ENCODE measurements at regions not wholly inside any gene's neighbourhood (a gene's known extent, or its start where the extent isn't known, plus 50 kb on each side); places are given as distances from the start of the nearest gene placed in this dataset.
"Not testable (repeated sequence)": the region's sequence is repeated elsewhere in the genome, so short reads cannot be mapped to it uniquely, and the experiment has no call there.

DNA sequence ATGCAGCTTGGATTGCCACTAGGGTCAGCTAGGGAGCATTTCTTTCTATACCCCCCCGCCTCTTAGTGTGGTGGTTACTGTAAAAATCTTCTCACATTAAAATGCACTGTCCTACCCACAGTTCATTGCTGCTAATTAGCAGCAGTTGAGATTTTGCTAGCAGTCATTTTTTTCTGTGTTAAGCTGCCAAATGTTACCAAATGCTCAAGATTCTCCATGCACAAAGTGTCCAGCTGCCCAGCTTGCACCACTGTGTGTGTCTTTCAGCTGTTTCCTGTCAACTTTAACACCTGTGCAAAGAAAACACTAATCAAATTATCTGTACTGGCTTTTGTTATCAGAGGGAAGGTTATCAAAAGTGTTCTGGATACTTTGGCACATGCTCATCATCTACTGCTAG is 679.3 kb downstream of the NR4A2 start:
- DNase-seq: no peak

GRCh38 chr2:155651851-155652250 is 680.7 kb downstream of the NR4A2 start:
- DNase-seq: no peak

DNA sequence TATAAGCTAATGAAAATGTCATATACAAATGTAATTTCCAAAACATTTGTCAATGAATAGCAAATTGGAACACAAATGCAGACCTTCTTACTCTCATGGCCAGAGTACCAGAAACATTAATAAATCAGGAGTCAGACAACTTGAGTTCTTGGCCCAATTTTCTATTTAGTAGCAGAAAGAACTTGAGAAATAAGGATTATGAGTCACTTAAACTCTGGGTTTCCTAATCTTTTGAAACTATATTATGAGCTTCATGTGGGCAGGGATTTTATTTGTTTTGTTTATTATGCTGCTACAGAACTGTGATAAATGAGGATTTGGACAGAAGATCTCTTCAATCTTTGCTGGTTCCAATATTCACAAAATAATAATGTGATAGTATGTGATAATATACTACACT is 686.7 kb downstream of the NR4A2 start:
- peak; percentile 10 to 27 for DNase-seq

- no peak for DNase-seq
Observed at GRCh38 chr2:155643056-155643775, 689.3 kb downstream of the NR4A2 start.

GRCh38 chr2:155633887-155634570 is 698.5 kb downstream of the NR4A2 start:
- DNase-seq: peak; percentile 35 to 65

GRCh38 chr2:155633060-155633839 is 699.3 kb downstream of the NR4A2 start:
- DNase-seq: no peak

- no peak for DNase-seq
Observed at GRCh38 chr2:155630760-155631159, 701.8 kb downstream of the NR4A2 start.

DNA sequence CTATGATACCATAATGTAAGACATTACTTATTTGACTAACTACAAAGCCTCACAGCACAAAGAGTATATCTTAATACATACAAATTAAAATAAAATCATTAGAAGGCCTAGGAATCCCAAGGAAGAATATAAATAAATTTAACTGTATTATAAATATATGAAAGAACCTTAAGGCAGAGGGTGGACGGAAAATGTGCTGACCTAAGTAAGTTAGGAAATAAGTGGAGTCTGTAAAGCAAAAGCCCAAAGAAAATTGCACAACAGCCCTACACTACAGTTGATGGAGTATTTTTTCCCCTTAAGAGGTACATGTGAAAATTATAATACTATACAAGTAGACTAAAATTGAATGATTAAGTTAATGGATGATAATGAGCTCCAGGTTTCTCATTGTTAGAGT is 710.1 kb downstream of the NR4A2 start:
- no peak for DNase-seq

DNA sequence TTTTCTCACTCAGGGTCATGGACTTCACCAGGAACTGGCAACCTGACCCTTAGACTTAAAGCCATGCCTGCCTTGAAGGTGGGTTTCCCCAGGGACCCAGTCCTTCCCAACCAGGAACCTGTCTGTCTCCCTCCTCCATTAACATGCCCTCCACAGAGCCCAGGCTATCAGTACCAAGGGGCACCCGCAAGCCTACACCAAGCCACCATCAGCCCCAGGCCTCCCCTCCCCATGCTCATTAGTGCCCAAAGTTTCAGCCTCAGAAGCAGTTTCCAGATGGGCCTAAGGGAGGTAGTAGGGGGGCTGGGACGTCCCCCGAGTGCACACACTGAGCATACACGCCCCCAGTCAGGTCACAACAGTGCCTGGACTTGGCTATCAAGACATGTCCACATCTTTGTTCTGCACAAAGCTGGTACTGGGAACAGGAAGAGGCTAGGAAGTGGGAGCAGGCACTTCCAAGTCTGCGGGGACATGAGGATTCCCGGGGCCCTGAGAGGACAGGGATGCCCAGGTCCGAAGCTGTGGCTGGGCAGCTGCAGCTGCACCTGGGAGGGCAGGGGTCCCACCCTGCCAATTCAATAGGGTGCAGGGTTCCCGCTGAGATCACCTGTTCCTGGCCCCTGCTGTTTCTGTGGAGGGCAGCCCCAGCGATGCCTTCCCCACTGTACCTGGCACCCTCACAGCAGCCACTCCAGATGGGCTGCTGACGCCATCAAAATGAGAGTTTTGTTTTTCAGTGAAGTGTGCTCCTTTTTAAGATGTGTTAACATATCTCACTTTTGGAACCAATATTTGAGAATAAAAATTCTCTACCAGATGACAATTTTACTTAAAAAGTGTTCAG is 731.4 kb downstream of the NR4A2 start:
- DNase-seq: no peak

DNA sequence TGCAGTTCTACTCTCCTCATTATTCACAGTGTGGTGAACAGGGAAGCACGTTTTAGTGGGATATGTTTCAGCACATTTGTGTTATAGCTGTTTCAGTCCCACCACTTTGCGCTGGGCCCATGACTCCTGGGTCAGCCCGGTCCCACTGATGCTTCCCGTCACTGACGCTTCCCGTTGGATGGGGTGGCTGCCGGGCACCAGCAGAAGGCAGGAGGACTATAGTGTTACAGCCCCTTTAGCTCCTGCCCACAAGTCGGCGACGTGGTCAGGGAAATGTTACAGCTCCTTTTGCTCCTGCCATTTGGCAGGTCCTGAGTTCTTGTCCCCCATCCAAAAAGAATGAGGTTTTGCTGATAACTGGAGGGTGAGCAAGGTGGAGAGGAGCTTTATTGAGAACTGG is 732.2 kb downstream of the NR4A2 start:
- no peak for DNase-seq

DNA sequence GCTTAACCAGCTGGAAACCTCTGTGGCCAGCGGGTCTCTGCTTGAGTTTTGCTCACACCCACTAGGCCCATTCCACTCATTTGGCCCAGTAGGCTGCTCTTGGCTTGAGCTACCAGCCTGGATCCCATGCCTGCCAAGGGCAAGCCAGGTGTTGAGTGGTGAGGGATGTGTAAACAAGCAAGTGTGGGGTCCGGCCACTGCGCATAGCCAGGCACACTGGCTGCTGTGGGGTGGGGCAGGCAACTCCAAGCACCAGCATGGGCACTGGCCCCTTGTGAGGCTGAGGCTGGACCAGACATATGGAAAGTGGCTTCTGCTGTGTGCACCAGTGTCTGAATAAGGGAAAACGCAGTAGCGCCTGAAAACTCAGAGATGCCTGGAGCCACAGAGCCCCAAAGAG is 732.7 kb downstream of the NR4A2 start:
- no peak for DNase-seq

DNA sequence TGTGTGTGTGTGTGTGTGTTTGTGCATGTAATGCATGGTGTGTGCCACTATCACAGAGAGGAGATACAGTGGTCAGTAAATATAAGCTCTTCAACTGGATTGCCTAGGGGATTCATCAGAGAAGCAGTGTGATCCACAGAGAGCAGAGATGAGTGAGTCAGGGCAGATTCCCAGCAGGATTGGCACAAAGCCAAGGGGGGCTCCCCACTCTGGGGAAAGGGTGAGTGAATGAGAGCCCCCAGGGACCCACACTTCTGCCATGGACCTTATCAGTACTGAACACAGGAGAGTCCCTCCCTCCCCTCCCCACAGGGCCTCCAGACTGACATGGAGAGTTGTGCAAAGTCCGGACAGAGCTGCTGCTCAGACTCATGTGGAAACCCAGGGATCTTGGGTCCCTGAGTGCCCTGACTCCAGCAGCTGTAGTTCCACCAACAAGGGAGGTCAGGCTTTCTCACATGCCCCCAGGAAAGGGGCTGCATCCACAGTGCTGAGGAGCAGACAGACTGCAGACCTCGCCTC is 748.8 kb downstream of the NR4A2 start:
- no peak for DNase-seq

- DNase-seq: no peak
Observed at GRCh38 chr2:155574941-155575340, 757.6 kb downstream of the NR4A2 start.

DNA sequence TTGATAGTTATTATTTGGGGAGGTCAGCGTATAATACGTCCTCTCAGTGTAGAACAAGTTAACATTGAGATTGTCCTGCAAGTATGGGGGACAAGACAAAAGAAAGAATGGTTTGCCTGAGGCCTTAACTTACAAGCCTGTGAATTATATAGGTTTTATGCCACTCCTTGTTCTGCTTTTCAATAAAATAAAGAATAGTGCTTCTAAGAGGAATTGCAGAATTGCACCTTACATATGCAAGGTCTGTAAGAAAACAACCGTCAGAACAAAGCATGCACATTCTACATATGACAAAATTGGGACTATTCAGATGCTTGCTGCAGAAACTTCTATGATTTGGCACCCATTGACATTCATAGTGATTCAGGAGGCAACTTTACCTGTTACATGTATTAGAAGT is 785.0 kb downstream of the NR4A2 start:
- no peak for DNase-seq

GRCh38 chr2:155546721-155547555 is 785.6 kb downstream of the NR4A2 start:
- DNase-seq: no peak

- not testable (repeated sequence) for DNase-seq
Observed at GRCh38 chr2:155539028-155539427, 793.5 kb downstream of the NR4A2 start.

DNA sequence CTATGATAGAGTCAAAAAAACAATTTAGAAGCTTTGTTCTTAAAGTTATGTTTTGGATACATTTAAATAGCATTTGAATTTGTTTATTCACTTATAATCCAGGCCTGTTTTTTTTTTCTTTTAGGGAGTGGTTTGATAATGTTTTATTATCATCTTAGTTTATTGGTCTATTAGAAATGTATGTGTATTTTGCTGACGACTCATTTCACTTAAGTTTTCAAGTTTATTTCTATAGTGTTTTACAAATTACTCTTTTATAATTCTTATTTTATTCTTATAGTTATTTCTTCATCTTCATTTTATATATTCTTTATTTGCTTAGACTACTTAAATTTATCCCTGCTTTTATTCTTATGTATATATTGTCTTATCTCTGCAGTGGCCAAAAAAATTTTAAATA is 804.5 kb downstream of the NR4A2 start:
- DNase-seq: no peak

- no peak for DNase-seq
Observed at GRCh38 chr2:155525199-155525598, 807.3 kb downstream of the NR4A2 start.

DNA sequence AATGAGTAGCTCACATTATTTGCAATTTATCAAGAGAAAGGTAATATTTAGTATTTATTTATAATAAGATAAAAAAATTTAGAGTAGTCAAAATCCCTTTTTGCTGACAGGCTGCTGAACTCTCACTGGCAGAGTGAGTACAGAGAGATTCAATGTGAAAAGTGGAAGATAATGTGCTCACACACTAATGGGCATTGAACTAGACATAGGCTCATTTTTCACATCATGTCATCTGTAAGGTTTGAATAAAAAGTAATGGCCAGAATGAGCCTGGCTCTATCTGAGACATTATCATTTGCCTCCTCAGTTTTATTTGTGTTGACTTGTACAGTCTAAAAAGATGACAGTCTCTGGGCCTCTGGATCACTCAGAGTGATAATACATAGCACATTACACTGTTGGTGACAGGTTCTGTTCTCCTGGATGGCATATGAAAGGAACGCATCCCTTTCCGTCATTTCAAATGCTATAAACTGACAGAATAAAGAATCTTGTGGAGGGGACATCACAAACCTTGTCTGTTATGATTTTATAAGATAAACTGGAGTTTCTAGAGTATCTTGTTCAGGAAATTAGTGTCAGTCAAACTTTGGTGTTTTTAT is 812.9 kb downstream of the NR4A2 start:
- no peak for DNase-seq

DNA sequence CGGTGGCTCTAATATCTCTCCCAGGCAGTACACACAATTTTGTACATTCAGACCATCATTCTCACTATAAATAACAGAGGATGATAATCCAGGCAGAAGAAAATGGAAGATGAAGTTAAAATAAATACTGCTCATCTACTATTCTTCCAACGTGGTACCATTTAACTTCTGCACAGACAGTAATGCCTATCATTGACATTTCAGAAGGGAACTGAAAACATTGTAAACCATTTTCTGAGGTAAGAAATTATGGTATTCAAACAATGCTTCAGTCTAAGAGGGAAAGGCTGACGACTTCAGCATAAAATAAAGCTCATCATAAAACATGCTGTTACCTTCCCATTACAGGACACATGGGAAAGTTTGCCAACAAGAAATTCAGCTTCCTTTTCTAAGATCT is 814.4 kb downstream of the NR4A2 start:
- DNase-seq: no peak

- no peak for DNase-seq
Observed at GRCh38 chr2:155517362-155517761, 815.2 kb downstream of the NR4A2 start.
